Panc1 (cell line): ENCODE measurements at regions not wholly inside any gene's neighbourhood (a gene's known extent, or its start where the extent isn't known, plus 50 kb on each side); places are given as distances from the start of the nearest gene placed in this dataset.

Source experiments
- POLR2AphosphoS5 ChIP-seq: IDR thresholded peaks from 2 replicates; pipeline ENCODE4 v1.6.1; 2012; ENCODE audit warnings: mild to moderate bottlenecking, low read depth, low read length, moderate library complexity
- REST ChIP-seq, 2 experiments: IDR thresholded peaks; 2 replicates each; pipeline ENCODE4 v1.6.1; 2011 to 2012; ENCODE audit warnings: low read depth in 2 of 2, control low read depth in 1 of 2, low read length in 1 of 2, mild to moderate bottlenecking in 1 of 2, moderate library complexity in 1 of 2; ENCODE audit not compliant: insufficient read depth in 1 of 2
- TF ChIP-seq, protein P1 (sequence below): fragments of 450-650 bp; IDR thresholded peaks from 2 replicates; pipeline ENCODE4 v1.5.1; 2017; ENCODE audit warnings: mild to moderate bottlenecking

DNA sequence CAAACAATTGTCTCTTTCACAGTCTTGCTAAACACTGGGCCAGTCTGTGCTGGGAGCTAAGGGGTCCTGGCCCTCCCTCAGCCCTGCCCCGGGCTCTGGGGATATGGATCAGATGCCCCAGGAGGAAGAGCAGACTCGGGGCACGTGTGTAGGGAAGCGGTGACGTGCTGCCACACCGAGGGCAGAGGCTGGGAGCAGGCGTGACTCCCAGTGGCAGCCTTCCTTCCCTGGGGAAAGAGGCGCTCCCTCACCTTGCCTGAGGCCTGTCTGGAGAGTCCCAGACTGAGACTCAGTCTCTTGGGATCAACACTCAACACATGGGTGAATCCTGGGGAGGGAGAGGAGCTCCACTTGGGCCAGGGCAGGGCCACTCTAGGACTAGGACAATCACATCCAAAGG is 54.1 kb upstream of the GRIP2 start:
- TF ChIP-seq, protein P1, sequence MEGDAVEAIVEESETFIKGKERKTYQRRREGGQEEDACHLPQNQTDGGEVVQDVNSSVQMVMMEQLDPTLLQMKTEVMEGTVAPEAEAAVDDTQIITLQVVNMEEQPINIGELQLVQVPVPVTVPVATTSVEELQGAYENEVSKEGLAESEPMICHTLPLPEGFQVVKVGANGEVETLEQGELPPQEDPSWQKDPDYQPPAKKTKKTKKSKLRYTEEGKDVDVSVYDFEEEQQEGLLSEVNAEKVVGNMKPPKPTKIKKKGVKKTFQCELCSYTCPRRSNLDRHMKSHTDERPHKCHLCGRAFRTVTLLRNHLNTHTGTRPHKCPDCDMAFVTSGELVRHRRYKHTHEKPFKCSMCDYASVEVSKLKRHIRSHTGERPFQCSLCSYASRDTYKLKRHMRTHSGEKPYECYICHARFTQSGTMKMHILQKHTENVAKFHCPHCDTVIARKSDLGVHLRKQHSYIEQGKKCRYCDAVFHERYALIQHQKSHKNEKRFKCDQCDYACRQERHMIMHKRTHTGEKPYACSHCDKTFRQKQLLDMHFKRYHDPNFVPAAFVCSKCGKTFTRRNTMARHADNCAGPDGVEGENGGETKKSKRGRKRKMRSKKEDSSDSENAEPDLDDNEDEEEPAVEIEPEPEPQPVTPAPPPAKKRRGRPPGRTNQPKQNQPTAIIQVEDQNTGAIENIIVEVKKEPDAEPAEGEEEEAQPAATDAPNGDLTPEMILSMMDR, result no peak
- TF ChIP-seq POLR2AphosphoS5 (no peak), REST (IDR thresholded peaks at IDR 0.05; ENCODE audit: insufficient read depth in 1 of 2, low read depth in 2 of 2, low read length in 1 of 2) (no peak)
